Esophagus squamous epithelium (tissue), 4 donors: ENCODE measurements at regions not wholly inside any gene's neighbourhood (a gene's known extent, or its start where the extent isn't known, plus 50 kb on each side); places are given as distances from the start of the nearest gene placed in this dataset.

Experiments used
- CTCF ChIP-seq, 6 experiments: fragments of 450-650 bp in 4 of 6; fragments of 200-600 bp in 2 of 6; sonication (generic) in 2 of 6; IDR thresholded peaks; one replicate each; pipeline ENCODE4 v1.5.1; 2016 to 2019; ENCODE audit warnings: antibody characterized with exemption in 6 of 6, mild to moderate bottlenecking in 4 of 6, moderate library complexity in 4 of 6
- POLR2A ChIP-seq, 4 donors: fragments of 450-650 bp; IDR thresholded peaks; one replicate each; pipeline ENCODE4 v1.6.1; 2017; ENCODE audit warnings: antibody characterized with exemption in 4 of 4, mild to moderate bottlenecking in 4 of 4, moderate library complexity in 3 of 4

DNA sequence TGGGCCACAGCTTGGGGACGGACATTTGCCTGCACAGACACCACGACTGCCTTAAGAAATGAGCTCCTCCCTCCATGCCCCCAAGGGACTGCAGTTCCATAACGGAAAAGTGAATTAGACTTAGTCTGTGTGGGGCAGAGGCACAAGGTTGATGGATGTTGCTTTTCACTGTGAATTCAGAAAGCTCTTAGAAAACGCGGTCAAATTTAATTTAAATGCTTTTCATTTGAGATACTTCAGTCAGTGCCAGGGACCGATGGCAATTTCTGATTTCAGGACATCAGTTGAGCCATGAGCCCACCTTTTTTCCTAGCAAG is 356.4 kb downstream of the KIF16B start:
- TF ChIP-seq CTCF (IDR thresholded peaks at IDR 0.05) (no peak), POLR2A (IDR thresholded peaks at IDR 0.05) (no peak)
